GM18907 (cell line): ENCODE measurements at regions not wholly inside any gene's neighbourhood (a gene's known extent, or its start where the extent isn't known, plus 50 kb on each side); places are given as distances from the start of the nearest gene placed in this dataset.

ENCODE experiments used
- ATAC-seq: cut with Tn5 transposase; IDR thresholded peaks from one replicate; pipeline ENCODE4 v1.9.1; 2021; ENCODE audit warnings: mild to moderate bottlenecking, moderate library complexity; ENCODE audit not compliant: unreplicated experiment

- no peak for ATAC-seq
These were observed 81.8 kb upstream of the GRM7 start for GRCh38 chr3:6779140-6779539.

GRCh38 chr3:6781092-6781491, 79.8 kb upstream of the GRM7 start:
- ATAC-seq, result no peak

- no peak for ATAC-seq
These were observed 75.2 kb upstream of the GRM7 start for GRCh38 chr3:6785726-6786125.

GRCh38 chr3:6791161-6791560, 69.8 kb upstream of the GRM7 start:
- no peak for ATAC-seq

GRCh38 chr3:6799264-6799915, 61.5 kb upstream of the GRM7 start:
- peak; percentile 91 for ATAC-seq

- no peak for ATAC-seq
These were observed 57.3 kb upstream of the GRM7 start for GRCh38 chr3:6803619-6804018.

GRCh38 chr3:6805236-6805635, 55.7 kb upstream of the GRM7 start:
- no peak for ATAC-seq

- ATAC-seq, result no peak
These were observed 53.9 kb upstream of the GRM7 start for GRCh38 chr3:6806991-6807390.

GRCh38 chr3:6807967-6808588, 52.8 kb upstream of the GRM7 start:
- ATAC-seq, result no peak

GRCh38 chr3:6809349-6809748, 51.6 kb upstream of the GRM7 start:
- no peak for ATAC-seq
